GM12875 (cell line): ENCODE measurements at regions not wholly inside any gene's neighbourhood (a gene's known extent, or its start where the extent isn't known, plus 50 kb on each side); places are given as distances from the start of the nearest gene placed in this dataset.

Experiments used
- H3K4me3 ChIP-seq: one replicate; pipeline ENCODE4 v1.5.1; 2011; ENCODE audit warnings: low read depth, low read length, control low read depth
- TF ChIP-seq, protein P1 (sequence below): IDR thresholded peaks from 2 replicates; pipeline ENCODE4 v1.5.1; 2011; ENCODE audit warnings: low read depth, mild to moderate bottlenecking, control low read depth, inconsistent platforms, low read length, moderate library complexity, borderline replicate concordance; ENCODE audit not compliant: insufficient read depth

DNA sequence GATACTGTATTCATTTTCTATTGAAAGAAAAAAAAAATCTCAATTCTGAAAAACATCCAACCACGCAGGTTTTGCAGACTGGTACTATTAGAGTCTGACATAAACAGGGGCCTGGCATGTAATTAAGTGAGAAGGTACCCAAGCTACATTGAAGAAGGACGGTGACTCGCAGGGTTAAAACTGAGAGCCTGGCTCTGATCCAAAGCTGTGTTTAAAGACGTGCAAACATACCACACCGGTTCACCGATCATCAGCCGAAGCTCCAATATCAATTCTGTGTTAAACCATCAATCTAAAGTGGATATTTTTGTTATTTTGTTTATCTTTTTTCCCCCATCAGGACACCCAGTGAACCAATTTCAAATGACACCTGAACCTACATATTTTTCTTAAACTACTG, 108.1 kb upstream of the DIO3 start:
- H3K4me3 ChIP-seq: no peak overlapping the region
- TF ChIP-seq, protein P1, sequence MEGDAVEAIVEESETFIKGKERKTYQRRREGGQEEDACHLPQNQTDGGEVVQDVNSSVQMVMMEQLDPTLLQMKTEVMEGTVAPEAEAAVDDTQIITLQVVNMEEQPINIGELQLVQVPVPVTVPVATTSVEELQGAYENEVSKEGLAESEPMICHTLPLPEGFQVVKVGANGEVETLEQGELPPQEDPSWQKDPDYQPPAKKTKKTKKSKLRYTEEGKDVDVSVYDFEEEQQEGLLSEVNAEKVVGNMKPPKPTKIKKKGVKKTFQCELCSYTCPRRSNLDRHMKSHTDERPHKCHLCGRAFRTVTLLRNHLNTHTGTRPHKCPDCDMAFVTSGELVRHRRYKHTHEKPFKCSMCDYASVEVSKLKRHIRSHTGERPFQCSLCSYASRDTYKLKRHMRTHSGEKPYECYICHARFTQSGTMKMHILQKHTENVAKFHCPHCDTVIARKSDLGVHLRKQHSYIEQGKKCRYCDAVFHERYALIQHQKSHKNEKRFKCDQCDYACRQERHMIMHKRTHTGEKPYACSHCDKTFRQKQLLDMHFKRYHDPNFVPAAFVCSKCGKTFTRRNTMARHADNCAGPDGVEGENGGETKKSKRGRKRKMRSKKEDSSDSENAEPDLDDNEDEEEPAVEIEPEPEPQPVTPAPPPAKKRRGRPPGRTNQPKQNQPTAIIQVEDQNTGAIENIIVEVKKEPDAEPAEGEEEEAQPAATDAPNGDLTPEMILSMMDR: no peak

DNA sequence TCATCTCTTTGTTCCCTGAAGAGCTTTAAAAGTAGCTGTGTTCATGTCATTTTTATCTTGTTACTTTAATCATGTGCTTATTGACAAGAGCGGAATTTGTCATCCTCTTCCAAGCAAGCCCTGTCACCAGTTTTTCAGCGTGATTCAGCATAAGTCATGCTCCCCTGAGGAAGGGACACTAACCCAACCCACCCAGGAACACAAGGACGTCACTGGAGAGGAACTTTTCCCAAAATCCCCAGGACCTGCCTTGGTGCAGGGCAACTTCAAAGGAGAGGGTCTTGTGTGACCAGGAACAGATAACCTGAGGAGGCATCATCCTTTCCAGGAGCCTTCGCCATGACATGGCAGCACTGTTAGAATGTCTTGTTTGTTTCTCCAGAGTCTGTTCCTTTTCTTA, 107.1 kb upstream of the DIO3 start:
- H3K4me3 ChIP-seq: no peak overlapping the region
- TF ChIP-seq, protein P1: no peak

DNA sequence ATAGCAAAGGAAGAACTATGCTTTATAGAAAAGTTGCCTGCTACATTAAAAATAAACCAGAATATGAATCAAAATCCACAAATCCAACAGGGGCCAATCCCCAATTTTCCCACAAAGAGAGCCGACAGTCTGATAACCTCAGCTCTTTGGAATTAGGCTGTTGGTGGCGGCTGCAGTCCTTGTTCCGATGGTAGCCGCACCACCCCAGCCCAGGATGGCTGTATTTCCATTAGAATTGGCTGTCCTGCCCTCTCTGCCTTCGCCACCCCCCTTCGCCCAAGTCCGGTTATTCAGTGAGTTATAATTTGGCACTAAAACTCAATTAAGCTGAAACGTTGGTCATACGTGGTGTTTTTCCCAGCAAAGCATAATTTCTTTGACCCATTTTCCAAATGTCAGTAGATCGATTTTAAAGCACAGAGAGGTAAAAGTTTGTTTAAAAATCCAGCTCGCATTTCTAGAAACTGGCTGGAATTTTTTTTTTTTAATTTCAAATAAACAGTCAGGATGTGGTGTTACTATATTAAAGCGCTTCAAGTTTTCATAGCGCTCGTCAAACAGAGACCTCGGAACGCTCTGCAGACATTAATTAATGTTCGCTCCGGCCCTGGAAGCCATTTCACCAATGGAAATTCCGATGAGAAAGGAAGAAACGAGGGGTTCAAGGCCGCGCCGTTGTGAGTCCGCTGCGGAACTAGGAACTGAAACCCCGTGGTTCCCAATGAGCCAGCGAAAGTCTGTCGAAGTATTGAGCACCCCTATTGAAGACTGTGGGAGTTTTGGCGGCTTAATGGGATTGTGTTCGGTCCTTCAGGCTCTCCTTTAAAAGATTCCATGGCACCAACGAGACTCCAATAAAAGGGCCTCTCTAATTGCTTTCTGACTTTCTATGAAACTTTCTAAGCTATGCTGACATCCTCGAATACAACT, 104.8 kb upstream of the DIO3 start:
- no peak overlapping the region for H3K4me3 ChIP-seq
- TF ChIP-seq, protein P1: no peak

DNA sequence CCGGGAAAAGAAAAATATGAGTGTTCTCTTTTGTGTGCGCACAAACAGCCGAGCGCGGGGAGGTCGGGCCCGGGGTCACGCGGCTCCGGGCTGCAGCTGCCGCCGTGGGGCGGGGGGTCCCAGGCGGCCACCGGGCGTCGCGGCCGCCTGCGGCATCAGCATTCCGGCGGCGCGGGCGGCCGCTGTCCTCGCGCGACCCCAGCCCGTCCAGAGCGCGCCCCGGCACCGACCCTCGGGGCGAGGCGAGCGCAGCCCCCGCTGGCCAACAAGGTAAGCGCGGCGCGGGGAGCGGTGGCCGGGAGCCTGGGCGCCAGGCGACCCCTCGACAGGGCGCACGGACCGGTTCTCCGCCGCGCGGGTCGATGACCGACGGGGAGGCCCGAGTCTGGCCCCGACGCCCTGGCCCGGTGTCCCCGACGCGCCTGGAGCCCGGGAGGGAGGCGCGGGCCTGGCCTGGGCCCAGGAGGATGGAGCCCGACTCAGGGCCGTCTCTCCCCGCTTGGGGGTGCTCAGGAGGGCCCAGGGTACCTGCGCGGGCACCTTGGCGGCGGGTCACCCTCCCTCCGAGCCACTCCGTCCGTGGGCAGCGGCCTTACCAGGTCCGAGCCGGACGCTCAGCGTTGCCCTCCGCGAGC, 103.9 kb upstream of the DIO3 start:
- TF ChIP-seq, protein P1: no peak
- H3K4me3 ChIP-seq: no peak overlapping the region

DNA sequence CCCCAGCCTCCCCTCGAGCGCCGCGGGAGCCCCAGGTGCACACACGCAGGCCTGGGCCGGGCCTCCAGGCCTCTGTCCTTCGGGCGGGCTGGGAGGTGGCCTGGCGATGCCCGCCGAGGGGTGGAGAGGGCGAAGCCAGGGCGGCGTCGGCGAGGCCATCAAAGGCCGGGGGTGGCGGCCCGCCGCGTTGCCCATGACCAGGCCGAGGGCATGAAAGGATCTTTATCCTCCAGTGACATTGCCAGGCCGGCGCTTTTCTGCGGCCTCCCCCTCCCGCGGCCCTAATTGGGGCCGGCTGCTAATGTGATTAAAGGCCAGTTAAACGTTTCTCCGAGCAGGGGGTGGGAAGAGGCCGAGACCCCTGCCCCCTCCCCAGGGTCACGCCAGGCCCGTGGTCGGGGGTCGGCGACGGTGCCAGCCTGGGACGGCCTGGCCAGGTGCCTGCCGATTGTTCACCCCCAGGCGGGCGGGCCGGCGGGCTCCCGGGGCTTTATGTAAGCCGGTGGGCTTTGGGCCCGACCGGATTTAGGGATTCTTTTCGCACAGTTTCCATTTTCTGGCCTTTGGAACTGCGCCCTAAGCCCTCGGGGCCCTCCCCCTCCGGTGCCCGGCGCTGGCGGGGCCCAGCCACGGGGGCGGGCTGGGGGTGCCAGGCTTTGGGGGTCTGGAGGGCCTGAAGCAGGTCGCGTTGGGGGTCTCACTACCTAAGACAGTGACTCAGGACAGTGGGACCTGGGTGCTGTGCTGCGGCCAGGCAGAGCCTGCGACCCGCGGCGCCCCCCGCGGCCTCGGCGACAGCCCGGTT, 103.2 kb upstream of the DIO3 start:
- TF ChIP-seq, protein P1: no peak
- no peak overlapping the region for H3K4me3 ChIP-seq

DNA sequence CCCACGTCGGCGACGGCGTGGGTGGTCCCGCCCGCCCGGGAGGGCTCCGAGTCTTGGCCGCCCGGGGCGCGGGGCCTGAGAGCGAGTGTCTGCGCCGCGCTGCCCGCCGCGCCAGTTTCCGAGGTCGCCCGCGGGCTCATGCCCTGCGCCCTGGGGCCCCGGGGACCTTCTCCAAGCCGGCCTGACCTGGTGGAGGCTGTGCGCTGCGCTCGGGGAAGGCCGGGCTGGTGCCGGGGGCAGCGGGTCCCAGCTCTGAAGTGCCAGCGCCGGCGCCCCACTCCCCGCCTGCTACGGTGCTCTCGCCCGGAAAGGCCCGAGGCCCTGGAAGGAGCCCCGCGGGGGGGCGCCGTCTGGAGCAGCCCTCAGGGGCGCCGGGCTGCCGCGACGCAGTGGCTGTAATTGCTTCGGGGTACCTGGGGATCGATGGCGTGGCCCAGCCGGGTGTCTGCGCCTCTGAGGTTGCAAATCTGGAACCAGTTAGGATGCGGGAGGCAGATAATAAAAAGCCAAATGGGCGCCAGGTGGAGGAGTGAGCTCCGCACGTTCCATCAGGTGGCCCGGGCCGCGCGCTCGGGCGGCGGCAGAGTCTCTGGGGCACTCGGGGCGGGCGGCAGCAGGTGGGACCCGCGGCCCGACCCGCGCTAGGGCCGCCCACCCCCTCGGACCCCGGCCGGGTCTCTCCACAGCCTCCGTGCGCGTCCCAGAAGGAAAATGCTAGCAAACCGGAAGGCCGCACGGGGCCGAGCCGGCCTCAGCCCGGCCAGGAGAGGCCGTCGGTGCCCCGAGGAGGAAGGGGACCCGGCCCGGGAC, 102.3 kb upstream of the DIO3 start:
- H3K4me3 ChIP-seq: no peak overlapping the region

More for the DNA sequence above, 102.3 kb upstream of the DIO3 start:
- TF ChIP-seq, protein P1: no peak
